GM12875 (cell line): ENCODE measurements at regions not wholly inside any gene's neighbourhood (a gene's known extent, or its start where the extent isn't known, plus 50 kb on each side); places are given as distances from the start of the nearest gene placed in this dataset.

Source experiments
- H3K4me3 ChIP-seq: one replicate; pipeline ENCODE4 v1.5.1; 2011; ENCODE audit warnings: low read depth, low read length, control low read depth
- TF ChIP-seq, protein P1 (sequence below): IDR thresholded peaks from 2 replicates; pipeline ENCODE4 v1.5.1; 2011; ENCODE audit warnings: low read depth, mild to moderate bottlenecking, control low read depth, inconsistent platforms, low read length, moderate library complexity, borderline replicate concordance; ENCODE audit not compliant: insufficient read depth

DNA sequence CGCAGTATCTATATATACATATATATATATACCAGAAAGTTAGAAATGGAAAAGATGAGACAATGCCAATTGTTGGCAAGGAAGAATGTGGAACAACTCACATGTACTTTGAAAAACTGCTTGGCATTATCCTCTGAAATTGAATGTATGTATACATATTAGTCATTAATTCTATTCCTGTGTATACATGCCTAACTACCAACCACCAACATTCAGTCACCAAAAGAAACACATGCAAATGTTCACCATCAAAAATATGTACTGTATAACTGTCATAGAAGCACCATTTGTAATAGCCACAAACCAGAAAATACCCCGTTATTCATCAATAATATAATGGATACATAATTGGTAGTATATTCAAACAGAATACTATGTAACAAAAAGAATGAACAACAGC lies 330.2 kb upstream of the GRAMD2B start:
- TF ChIP-seq, protein P1, sequence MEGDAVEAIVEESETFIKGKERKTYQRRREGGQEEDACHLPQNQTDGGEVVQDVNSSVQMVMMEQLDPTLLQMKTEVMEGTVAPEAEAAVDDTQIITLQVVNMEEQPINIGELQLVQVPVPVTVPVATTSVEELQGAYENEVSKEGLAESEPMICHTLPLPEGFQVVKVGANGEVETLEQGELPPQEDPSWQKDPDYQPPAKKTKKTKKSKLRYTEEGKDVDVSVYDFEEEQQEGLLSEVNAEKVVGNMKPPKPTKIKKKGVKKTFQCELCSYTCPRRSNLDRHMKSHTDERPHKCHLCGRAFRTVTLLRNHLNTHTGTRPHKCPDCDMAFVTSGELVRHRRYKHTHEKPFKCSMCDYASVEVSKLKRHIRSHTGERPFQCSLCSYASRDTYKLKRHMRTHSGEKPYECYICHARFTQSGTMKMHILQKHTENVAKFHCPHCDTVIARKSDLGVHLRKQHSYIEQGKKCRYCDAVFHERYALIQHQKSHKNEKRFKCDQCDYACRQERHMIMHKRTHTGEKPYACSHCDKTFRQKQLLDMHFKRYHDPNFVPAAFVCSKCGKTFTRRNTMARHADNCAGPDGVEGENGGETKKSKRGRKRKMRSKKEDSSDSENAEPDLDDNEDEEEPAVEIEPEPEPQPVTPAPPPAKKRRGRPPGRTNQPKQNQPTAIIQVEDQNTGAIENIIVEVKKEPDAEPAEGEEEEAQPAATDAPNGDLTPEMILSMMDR = no peak
- no peak overlapping the region for H3K4me3 ChIP-seq

DNA sequence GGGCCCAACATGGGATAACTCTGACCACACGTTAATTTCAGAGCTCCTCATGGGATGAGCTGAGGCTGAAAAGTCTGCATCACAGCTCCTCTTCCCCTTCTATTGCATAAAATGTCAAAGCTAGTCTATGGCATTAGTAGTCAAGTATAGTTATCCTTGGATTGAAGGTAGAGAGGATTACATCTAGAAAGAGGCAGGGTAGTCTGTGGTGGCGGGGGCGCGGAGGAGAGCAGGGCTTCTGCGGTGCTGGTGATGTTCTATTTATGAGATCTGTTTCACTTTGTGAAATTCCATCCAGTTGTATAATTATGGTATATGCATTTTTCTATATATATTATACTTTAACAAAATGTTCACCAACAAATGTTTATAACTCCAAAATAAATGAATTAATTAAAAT lies 329.5 kb upstream of the GRAMD2B start:
- TF ChIP-seq, protein P1 = no peak
- H3K4me3 ChIP-seq = no peak overlapping the region

DNA sequence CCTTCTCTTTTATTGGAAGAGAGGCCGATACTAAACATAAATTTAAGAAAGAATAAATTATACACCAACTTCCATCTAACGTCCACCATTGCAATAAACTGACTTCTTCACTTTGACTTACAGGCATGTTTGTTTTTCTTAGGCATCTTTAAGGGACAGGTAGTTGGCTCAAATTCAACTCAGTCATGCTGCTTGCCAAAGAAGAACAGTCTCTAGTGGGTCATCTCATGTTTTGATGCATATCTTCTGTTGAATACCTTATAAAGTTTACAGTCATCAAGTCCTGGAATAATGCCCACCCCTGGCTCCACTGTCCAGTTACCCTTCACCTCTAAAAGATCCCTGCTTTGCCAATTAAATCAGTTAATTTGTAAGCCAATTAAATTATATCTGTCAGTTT lies 328.2 kb upstream of the GRAMD2B start:
- TF ChIP-seq, protein P1 = no peak
- no peak overlapping the region for H3K4me3 ChIP-seq

DNA sequence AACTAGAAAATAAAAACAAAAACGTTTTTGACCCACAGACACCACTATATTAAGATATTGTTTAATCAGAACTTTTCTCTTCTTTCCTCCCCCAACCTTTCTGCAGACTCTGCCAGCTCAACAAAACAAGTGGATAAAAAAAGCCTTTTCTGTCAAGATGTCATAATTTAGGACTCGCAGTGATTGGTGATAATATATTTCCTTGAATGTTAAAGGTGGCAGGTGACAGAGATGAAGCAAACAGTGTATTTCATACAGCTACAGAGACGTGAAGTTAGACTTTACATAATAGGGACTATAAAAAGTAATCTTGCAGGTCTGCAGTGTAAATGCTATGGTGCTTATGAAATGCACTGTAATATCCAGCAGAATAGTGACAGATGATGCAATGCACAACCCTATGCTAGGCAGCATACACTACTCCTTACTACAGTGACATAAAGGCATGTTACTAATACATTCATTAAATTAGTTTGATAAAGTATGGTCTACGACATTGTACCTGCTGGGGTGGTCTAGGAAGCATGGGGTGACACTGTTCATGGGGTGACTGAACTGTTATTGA lies 326.7 kb upstream of the GRAMD2B start:
- H3K4me3 ChIP-seq = no peak overlapping the region
- TF ChIP-seq, protein P1 = no peak

DNA sequence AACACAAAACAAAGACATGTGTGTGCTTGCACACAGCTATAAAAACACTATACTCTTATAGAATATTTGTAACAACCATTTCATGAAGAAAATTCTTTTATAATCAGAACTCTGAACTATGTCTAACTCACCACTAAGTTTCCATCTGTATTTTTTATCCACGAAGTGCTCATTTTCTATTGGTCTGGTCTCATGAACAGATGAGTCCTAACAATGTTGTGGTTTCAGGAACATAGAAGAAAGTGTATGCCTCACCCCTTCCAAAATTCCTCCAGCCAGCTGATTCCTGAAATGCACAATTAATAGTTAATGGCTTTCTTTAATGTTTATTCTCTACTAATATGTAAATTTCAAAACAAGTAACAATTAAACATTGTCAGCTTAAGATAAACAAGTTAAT lies 325.3 kb upstream of the GRAMD2B start:
- no peak overlapping the region for H3K4me3 ChIP-seq
- TF ChIP-seq, protein P1 = no peak

DNA sequence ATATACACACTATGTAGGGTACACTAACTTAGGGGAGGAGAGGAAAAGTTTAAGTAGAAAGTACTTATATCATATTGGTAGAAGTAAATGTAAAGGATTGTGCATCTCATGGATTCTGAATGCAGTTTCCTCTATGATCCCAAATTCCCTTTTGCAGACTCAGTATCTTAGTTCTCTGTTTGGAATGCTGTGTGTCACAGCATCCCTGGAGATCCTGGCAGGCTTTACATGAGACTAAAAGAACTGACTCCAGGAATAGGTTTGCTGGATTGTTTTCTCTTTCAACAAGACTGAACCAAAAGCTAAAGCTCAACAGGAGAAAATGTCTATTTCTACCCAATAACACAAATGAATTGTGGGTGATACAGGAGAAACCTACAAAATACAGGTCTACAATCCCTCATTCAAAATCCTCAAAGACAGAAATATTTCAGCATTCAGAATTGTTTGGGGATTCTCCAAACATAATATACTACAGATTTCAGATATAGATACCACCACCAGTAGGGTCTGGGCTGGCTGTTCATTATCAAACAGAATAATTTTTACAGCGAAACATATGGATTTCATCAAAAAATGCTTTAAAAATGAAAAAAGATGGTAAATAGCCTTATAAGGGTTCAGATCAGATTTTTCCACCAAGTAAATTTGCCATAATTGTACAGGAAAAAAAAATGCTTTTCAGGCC lies 324.7 kb upstream of the GRAMD2B start:
- no peak overlapping the region for H3K4me3 ChIP-seq
- TF ChIP-seq, protein P1 = no peak

DNA sequence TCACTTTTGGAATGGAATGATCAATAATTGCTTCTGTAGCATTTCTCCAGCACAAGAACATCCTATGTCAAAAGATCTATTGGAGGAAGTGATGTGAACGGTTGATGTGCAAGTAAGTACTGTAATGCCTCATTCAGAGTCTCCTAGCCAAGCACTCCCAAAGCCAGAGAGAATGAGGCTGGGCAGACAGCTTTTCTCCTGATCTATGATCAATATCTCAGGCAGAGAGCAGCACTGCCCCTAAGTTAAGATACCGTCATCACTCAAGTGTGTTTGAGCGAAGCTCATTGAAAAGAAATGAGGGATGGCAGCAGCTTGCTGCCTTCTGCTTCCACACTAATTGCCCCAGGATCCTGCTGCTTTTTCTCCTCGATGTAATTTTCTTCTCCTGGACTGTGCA lies 324.1 kb upstream of the GRAMD2B start:
- TF ChIP-seq, protein P1 = no peak
- H3K4me3 ChIP-seq = no peak overlapping the region
